ENCODE measurements at regions not wholly inside any gene's neighbourhood (a gene's known extent, or its start where the extent isn't known, plus 50 kb on each side); places are given as distances from the start of the nearest gene placed in this dataset.
A peak's percentile ranks its signal among the peaks of the same experiment; 100 is the strongest.

DNA sequence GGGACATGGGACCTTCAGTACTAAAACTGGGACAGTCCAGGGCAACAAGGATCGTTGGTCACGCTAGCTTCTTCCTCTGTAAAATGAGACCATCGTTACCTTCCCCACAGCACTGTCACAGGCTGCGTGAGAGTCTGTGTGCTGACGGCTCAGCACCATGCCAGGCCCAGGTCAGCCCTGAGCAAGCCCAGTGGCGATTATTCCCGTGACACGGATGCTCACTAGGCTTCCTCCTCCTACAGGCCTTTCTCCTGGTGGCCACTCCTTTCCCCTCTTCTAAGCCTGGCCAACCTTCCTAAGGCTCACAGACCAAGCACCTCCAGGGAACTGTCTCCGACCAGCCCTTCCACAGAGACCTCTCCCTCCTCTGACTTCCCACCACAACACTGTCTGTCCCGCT, 69.3 kb upstream of the RUNX3 start:
- no peak for DNase-seq

DNA sequence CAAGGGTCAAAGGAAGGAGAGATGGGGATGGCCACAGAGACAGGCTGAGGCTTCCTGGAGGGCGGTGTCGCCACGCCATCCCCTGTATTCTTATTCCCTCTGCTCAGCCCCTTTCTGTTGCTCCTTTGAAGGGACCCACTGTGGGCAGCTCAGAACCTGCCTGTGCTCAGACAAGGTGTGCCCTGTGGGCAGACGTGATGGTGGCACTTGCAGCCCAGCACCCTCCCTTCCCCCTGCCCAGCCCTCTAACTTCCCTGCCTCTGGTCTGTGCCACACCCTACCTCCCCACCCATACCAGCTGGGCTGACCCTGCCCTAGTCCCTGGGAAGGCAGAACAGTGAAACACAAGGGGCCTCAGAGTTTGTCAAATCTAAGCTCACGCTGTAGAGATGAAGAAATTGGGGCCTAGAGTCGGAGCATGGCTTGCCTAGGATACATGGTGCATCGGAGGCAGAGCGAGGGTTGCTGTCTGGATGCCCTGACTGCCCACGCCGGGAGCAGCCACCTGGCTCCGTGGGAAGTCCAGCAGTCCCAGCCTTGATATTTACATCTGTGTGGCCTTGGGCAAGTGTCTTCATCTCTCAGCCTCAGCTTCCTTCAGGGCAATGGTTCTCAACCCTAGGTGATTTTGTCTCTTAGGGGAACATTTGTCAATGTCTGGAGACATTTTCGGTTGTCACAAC, 68.6 kb upstream of the RUNX3 start:
- DNase-seq, result no peak

DNA sequence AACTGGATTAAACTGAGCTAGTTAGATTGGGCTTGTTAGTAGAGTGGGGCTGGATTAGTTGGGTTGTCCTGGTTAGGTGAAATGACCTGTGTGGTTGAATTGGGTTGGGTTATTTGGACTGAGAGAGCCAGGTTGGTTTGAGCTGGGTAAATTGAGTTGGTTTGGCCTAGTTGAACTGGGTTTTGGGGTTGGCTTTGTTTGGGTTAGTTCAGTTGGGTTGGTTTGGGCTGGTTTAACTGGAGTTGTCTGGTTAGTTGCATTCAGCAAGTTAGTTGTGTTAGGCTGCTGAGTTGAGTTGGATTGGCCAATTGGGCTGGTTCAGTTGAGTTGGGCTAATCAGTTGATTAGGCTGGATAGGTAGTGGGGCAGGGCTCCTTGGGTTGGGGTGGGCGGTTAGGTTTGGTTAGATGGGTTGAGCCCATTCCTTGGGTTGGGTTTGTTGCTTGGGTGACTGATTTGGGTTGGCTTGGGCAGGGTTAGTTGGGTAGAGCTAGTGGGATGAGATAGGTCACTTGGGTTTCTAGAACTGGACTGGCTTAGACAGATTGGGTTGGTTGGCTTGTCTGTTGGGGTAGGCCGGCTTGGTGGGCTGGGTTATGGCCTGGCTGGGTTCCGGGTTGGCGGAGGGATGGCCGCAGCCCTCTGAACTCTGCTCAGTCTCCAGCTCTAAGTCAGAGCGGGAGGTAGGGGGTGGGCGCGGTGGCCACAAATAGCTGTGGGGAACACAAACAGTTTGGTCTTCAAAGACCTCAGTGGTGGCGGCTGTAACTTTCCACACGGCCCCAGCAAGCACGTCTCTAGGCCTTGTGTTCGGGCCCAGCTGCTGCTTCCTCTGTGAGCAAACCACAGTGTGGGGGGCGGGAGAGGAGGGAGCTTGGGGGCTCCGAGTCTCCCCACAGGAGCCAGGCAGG, 67.2 kb upstream of the RUNX3 start:
- DNase-seq, result no peak

DNA sequence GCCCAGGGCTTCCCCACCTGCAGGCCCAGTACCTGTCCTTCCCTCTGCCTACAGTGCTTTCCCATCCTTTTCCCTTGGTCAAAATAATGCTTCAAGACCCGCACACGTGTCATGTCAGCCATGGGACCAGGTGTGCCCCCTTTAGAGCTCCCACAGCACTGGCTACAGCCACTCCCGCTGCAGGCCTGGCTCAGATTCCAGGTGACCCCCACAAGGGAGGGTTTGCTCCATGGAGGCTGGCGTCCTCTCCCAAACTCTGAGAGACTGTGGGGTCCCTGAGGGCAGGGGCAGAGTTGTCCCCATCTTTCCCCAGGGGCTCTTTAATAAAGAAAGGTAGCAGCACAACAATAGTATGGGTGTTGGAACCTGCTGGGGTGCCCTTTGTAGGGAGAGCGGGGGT, 66.4 kb upstream of the RUNX3 start:
- DNase-seq, result no peak

DNA sequence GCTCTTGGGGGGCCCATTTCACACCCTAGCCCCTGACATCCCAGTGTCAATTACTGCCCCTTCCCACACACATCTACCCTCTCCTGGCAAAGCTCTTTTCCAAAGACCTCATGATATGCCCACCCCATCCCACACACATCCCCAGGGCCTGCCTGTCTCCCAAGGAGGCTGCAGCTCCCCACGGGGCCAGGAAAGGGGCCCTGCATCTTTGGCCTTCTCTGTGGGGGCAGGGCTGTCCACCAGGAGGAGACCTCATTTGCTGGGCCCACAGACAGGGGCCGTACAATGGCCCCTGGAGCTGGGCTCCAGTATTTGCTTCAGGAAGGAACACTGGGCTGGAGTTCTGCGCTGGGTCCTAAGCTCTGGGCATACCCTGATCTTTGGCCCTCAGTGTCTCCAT, 65.6 kb upstream of the RUNX3 start:
- DNase-seq, result no peak

DNA sequence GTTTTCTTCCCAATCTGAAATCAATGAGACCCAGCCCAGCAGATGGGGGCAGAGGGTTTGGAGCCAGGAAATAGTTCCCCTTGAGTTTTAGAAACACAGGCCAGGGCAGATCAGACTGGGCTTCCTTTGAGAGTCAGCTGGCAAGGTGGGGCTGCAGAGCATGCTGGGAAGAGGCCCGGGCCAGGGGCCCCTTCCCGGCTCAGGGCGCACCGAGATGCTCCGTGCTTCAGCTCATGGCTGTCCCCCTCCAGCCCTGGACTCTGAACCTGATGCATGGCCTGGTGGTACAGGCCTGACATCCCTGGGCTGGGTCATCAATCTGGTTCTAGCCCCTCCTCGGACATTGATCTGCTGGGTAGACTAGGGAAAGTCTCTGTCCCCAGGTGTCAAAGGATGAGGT, 65.1 kb upstream of the RUNX3 start:
- DNase-seq, result no peak

DNA sequence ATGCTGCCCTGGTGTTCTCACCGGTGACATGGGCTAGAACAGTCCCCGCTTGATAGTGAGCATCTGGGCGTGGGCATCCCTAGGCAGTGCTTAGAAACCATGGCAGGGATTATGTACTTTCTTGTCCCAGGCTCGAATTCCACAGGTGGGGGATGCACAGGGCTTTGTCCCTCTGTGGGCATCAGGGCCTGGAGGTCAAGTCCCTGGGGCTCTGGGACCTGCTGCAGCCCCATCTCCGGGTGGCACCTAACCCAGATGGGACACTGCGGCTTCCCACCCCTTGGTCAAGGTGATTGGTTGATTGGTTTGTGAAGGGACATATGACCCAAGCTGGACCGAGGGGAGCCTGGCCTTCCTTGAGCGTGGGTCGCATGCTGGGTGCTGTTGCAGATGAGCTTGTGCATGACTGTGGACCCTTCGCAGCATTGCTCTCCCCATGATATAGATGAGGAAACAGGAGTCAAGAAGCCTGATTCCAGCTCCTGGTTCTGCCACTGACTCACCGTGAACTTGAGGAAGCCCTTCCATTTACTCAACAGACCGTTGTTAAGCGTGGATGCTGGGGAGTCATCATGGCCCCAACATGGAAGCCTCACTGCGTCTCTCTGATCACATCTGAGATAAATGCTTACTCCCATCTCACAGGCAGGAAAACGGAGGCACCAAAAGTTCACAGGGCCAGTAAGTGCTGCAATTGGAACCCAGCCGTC, 64.0 kb upstream of the RUNX3 start:
- DNase-seq, result no peak

DNA sequence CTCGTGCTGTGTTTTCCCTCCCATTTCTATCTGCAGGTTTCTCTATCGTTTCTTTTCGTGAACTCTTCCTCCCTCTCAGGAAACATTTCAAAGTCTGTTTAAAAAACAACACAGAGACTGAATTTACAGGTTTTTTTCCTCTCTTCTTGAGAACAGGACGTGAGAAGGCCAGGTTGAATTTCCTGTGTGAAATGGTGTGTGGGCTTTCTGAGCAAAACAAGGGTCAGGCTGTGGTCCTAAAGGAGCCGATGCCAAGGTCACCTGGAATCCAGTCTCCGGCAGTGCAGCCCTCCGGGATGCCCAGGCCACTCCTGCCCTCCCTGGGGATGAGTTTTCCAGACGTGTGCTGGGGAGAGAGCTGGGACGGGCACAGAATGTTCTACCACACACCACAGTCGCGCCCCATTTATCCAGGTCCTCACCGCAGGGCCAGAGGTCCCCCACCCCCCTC, 62.7 kb upstream of the RUNX3 start:
- no peak for DNase-seq

DNA sequence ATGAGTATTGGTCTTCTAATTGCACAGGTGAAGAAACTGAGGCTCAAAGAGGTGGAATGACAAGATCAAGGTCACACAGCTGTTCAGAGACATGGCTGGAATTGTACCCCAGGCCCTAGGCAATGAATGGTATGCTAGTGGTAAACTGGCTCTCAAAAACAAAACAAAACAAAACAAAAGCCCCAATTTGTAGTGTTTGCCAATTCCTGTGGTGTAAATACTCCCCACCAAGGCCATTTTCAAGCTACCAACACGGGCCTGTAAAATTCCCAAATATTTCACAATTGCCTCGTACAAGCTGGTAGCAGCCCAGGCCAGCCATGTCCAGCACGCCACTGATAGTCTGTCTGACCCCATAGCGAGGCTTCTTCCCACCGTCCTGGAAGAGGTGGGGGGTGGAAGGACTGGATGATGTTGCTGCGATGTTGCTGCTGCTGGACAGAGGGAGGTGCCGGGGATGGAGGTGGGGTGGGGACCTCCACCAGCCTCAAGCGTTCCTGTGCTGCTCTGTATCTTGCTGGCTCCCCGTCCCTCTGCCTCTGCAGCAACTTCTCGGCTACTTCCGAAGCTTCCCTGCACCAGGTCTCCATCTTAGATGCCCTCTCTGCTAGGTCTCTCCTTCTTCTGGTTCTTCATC, 62.2 kb upstream of the RUNX3 start:
- DNase-seq, result no peak

DNA sequence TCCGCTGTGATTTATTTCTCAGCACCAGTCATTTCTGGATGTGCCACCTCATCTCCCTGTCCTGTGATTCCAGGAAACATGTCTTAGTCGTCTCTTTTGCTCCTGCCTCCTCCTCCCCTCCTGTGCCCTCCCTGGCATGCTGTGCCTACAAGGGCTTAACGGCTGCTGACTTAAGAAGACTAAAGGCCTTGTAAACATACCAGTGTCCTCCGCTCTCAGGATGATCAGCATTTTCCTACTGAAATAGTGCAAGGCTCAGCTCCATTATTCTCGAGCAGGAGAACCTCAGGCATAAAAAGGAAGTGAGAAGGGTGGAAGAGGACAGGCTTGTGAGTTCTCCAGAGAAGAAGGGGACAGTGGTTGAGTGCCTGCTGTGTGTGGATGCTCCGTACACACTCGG, 61.6 kb upstream of the RUNX3 start:
- DNase-seq, result no peak

DNA sequence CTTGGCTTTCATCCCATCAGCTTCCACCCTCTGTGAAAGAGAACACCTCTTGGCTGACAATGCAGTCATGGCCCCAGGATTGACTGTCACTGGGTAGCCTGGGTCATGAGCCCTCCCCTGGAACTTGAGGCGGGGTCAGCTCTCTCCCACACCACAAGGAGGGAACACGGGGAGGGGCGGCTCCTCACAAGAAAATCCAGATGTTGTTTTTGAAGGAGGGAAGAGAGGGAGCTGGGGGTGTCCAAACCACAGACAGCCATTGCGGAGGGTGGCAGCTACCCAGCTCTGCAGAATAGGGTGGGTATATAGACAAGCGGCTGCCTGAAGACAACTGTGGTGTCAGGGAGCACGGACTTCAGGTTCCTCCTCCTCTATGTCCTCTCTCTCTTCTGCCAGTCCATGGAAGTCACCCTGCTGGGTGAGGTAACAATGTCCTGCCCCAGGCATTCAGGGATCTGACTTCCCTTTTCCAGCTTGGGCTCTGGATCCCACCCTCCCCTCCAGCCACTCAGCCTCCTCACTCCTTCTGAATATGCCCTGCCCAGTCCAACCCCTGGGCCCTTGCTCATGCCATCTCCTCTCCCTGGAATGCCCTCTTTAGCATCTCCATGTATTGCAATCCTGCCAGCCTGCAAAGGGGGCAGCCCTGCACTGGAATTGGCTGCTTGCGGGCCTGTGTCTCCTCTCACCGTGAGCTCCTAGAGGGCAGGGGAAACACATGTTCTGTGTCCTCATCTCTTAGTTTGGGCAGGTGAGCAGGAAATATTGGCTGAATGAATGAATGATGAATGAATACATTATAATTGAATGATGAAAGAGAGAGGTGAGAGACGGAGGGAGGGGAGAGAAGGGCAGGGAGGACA, 60.9 kb upstream of the RUNX3 start:
- no peak for DNase-seq

DNA sequence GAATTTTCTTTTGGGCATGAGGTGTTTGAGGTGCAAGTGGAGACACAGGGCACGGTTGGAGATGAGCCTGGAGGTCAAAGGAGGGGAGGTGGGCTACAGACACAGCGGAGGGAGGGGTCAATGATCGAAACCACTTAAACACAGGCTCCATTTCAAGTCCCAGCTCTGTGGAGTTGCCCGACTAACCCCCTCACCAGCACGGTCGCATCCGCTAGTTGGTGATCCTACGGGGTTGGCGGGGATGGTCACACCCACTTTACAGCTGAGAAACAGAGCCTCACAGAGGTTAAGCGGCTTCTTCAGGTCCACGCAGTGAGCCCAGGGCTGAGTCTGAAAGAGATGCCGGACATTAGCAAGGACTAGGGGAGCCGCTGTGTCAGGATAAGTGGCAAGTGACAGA, 60.1 kb upstream of the RUNX3 start:
- DNase-seq, result no peak

DNA sequence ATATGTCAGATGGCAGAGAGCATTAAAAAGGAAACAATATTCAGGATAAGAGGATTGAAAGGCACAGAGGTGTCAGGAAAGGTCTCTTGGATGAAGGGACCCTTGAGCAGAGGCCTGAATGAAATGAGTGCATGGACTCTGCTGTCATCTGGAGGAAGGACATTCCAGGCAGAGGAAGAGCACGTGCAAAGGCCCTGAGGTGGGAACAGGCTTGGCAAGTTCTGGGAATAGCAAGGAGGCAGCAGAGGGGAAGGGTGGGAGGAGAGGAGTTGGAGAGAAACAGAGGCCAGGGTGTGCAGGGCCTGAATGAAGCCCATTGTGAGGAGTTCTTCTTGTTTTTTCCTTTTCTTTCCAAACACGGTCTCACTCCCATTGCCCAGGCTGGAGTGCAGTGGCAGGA, 59.0 kb upstream of the RUNX3 start:
- DNase-seq, result no peak

DNA sequence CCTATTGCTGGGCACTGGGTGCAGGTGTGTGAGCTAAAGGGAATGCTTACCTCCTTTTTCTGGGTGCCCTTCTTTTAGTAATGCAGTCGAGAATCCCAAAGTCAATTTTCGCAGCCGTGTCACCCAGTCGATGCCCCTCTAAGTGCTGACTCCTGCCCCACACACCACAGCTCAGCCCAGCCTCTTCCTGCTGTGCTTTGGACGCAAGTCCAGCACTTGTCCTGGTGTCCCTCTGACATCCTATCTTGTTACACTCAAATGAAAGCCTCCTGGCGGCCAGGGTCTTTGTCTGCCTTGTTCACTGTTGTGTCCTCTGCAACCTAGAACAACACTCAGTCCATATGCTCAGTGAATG, 58.5 kb upstream of the RUNX3 start:
- DNase-seq, result no peak

DNA sequence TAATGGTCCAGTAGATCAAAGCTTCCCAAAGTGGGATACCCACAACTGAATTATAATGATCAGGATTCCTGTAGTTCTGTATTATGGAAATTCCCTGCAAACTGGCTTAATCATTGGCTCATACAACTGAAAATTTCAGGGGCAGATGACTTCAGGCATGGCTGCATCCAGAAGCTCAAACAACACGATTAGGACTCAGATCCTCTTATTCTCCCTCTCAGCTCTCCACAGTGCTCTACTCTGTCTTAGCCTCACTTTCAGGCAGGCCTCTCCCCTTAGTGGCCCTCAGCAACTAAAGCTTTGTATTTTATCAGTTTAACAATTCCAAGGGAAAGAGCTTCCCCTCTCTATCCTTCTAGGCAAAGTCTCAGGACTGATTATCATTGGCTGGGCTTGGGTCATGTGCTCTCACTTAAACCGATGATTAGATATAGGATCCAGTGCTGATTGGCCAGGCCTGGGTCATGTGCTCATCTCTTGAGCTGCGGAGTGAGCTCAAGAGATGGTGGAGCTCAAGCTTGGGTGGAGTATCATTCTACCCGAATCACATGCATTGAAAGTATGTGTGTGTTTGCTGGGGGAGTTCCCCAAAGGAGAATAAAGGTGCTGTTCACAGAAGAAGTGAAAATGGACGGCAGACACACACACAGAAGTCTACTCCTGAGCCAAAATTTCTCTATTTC, 57.9 kb upstream of the RUNX3 start:
- no peak for DNase-seq

DNA sequence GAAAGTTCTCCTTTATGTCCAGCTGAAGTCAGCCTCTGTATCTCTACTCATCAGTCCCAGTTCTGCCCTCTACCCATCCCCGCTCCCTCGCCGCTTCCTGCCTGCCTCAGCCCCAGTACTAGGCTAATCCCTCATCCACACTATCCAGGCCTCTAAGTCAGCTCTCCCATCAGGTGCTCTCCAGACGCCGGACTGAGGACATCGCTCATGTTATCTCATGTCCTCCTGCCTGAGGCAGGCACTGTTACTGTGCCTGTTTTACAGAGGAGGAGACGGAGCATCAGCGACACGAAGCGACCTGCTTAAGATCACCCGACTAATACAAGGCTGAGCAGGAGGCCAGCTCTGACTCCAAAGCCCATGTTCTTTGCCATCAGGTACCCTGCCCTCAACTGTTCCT, 57.3 kb upstream of the RUNX3 start:
- no peak for DNase-seq

DNA sequence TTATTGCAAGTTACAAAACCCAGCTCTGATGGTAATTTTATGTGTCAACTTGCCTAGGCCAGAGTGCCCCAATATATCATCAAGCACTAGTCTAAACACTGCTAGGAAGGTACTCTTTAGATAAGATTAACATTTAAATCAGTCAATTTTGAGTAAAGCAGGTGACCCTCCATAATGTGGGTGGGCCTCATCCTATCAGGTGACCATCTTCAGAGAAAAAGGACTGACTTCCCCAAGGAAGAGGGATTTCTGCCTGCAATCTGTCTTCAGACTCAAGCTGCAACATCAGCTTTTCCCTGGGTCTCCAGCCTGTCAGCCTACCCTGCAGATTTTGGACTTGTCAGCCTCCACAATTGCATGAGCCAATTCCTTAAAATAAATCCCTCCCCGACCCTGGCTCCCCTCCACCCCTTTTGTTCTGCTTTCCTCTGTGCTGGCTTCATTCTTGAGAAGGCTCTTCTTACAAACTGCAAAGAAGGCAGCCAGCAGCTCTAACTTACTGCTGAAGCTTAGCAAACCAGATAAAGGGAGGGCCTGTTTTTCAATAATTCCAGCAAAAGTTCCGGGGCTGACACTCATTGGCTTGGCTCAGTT, 56.4 kb upstream of the RUNX3 start:
- peak in 2 of 14 donors; percentile 8 for DNase-seq

DNA sequence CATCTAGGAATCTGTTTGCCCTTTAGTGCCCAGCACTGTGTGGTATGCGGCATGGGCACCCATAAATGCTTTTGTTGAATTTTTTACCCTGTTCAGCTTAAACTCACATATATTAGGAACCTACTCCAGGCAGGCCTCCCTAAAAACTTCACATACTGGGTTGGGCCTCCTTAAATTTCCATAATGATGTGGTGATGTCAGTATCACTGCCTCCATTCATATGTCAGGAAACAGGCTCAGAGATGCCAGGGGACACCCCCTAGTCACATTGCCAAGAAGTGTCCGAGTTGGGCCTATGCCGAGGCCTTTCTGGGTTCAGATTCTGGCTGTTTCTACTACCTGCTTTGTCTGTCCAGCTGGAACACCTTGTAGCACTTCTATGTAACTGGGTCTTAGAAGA, 55.7 kb upstream of the RUNX3 start:
- DNase-seq, result no peak

DNA sequence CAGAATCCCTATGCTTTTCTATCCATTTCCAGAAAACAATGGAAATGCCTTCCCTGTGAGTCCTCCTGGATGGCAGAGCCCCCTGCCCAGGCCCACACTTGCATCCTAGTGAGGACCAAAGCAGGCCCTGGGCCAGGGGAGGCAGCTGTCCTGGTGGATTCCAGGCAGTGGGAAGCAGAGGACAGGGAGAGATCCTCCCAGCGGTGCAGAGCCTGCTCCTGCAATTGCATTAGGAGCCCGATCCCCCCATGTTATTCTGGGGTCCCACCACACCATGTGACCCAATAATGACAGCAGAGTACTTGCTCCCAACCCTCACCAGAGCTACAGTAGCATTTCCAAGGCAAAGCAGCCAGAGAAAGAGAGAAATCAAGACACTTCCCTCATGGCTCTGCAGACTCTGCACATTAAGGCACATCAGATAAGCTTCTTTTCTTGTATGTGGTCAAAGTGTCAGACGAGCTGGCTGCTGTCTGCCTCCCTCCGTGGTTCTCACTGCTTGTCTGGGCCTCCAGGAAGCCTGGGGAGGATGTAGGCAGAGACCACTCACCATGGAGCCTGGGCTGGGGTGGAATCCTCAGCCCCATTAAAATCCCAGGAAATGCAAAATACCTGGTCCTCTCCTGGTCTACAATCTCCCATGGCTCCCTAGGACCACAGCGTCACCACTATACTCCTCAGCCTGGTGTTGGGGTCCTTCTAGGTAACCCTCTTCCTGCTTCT, 54.9 kb upstream of the RUNX3 start:
- DNase-seq, result no peak

DNA sequence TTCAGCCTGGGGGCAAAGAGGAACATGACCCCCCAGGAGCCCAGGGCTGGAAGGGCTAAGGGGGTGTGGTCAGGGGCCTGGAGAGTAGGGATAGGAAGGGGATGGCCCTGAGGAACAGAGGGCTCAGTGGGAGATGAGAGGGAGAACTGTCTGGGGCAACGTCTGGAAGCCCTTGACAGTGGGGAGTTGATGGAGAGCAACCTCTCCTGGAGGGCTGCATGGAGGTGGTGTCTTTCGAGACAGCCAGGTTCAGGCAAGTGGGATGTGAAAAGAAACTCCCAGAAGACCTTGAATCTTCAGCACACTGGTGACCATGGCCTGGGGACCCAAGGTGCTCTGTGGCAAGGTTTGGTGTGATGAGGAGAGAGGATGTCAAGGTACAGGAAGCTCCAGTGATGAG, 54.2 kb upstream of the RUNX3 start:
- DNase-seq, result no peak
